Stimulated activated naive CD8-positive, alpha-beta T cell treated with anti-CD3 and anti-CD28 coated beads, Interleukin-15, Interleukin-2, amounts not matched to agents 100 ng/mL and 50 ng/mL, for 24 hours (primary cell): ENCODE measurements at regions not wholly inside any gene's neighbourhood (a gene's known extent, or its start where the extent isn't known, plus 50 kb on each side); places are given as distances from the start of the nearest gene placed in this dataset.

Source experiments
- H3K27ac Mint-ChIP-seq: one replicate; pipeline ENCODE4 v1.8.0; 2021; ENCODE audit warnings: mild to moderate bottlenecking, mixed read lengths
- H3K27me3 Mint-ChIP-seq: one replicate; pipeline ENCODE4 v1.8.0; 2021; ENCODE audit warnings: mixed read lengths
- H3K36me3 Mint-ChIP-seq: one replicate; pipeline ENCODE4 v1.8.0; 2021; ENCODE audit warnings: low read depth, mixed read lengths
- H3K4me1 Mint-ChIP-seq: one replicate; pipeline ENCODE4 v1.8.0; 2021; ENCODE audit warnings: low read depth, mixed read lengths
- H3K4me3 Mint-ChIP-seq: one replicate; pipeline ENCODE4 v1.8.0; 2021; ENCODE audit warnings: mild to moderate bottlenecking, mixed read lengths
- H3K9me3 Mint-ChIP-seq: one replicate; pipeline ENCODE4 v1.8.0; 2021; ENCODE audit warnings: mixed read lengths

- Mint-ChIP-seq H3K36me3 (no peaks in the 10 kb centered on the region), H3K27me3 (no peaks in the 10 kb centered on the region), H3K27ac (no peak overlapping the region), H3K4me3 (no peak overlapping the region), H3K9me3 (no peaks in the 10 kb centered on the region), H3K4me1 (no peaks in the 10 kb centered on the region)
Observed at GRCh38 chr6:63371104-63371715, 51.4 kb upstream of the LGSN start.

- Mint-ChIP-seq H3K36me3 (no peaks in the 10 kb centered on the region), H3K27ac (no peak overlapping the region), H3K4me1 (no peaks in the 10 kb centered on the region), H3K27me3 (no peaks in the 10 kb centered on the region), H3K4me3 (no peak overlapping the region), H3K9me3 (peaks cover 5% of the 10 kb centered on the region)
Observed at GRCh38 chr6:63372951-63373533, 53.3 kb upstream of the LGSN start.

- Mint-ChIP-seq H3K27ac (no peak overlapping the region), H3K4me1 (no peaks in the 10 kb centered on the region), H3K9me3 (no peaks in the 10 kb centered on the region), H3K36me3 (no peaks in the 10 kb centered on the region), H3K4me3 (no peak overlapping the region), H3K27me3 (no peaks in the 10 kb centered on the region)
Observed at GRCh38 chr6:63389191-63389844, 69.5 kb upstream of the LGSN start.

- Mint-ChIP-seq H3K4me3 (no peak overlapping the region), H3K36me3 (no peaks in the 10 kb centered on the region), H3K9me3 (no peaks in the 10 kb centered on the region), H3K4me1 (no peaks in the 10 kb centered on the region), H3K27me3 (no peaks in the 10 kb centered on the region), H3K27ac (no peak overlapping the region)
Observed at GRCh38 chr6:63391203-63391970, 71.6 kb upstream of the LGSN start.

GRCh38 chr6:63392092-63392724 lies 72.4 kb upstream of the LGSN start:
- Mint-ChIP-seq H3K4me3 (no peak overlapping the region), H3K4me1 (no peaks in the 10 kb centered on the region), H3K27me3 (peaks cover under 1% of the 10 kb centered on the region), H3K27ac (no peak overlapping the region), H3K9me3 (no peaks in the 10 kb centered on the region), H3K36me3 (no peaks in the 10 kb centered on the region)

- no peaks in the 10 kb centered on the region for H3K4me1 Mint-ChIP-seq
- no peak overlapping the region for H3K27ac Mint-ChIP-seq
Observed at GRCh38 chr6:63394656-63395308, 75.0 kb upstream of the LGSN start.

GRCh38 chr6:63395381-63395780 lies 75.6 kb upstream of the LGSN start:
- Mint-ChIP-seq H3K27me3 (peaks cover 3% of the 10 kb centered on the region), H3K4me1 (no peaks in the 10 kb centered on the region), H3K36me3 (no peaks in the 10 kb centered on the region), H3K4me3 (no peak overlapping the region), H3K9me3 (no peaks in the 10 kb centered on the region), H3K27ac (no peak overlapping the region)

More at GRCh38 chr6:63394656-63395308, 75.0 kb upstream of the LGSN start:
- Mint-ChIP-seq H3K36me3 (no peaks in the 10 kb centered on the region), H3K27me3 (peaks cover 3% of the 10 kb centered on the region), H3K4me3 (no peak overlapping the region), H3K9me3 (no peaks in the 10 kb centered on the region)

- Mint-ChIP-seq H3K4me3 (no peak overlapping the region), H3K4me1 (no peaks in the 10 kb centered on the region), H3K36me3 (no peaks in the 10 kb centered on the region), H3K27me3 (no peaks in the 10 kb centered on the region), H3K9me3 (no peaks in the 10 kb centered on the region), H3K27ac (no peak overlapping the region)
Observed at GRCh38 chr6:63403725-63404124, 83.9 kb upstream of the LGSN start.

- no peak overlapping the region for H3K27ac Mint-ChIP-seq
- H3K27me3 Mint-ChIP-seq = no peaks in the 10 kb centered on the region
- no peak overlapping the region for H3K4me3 Mint-ChIP-seq
- no peaks in the 10 kb centered on the region for H3K9me3 Mint-ChIP-seq
- H3K4me1 Mint-ChIP-seq = no peaks in the 10 kb centered on the region
- H3K36me3 Mint-ChIP-seq = no peaks in the 10 kb centered on the region
Observed at GRCh38 chr6:63410435-63411426, 90.9 kb upstream of the LGSN start.

- H3K27me3 Mint-ChIP-seq = no peaks in the 10 kb centered on the region
- H3K4me1 Mint-ChIP-seq = no peaks in the 10 kb centered on the region
- H3K27ac Mint-ChIP-seq = no peak overlapping the region
- H3K36me3 Mint-ChIP-seq = no peaks in the 10 kb centered on the region
- H3K4me3 Mint-ChIP-seq = no peak overlapping the region
- peaks cover 2% of the 10 kb centered on the region for H3K9me3 Mint-ChIP-seq
Observed at GRCh38 chr6:63415286-63415685, 95.5 kb upstream of the LGSN start.

- Mint-ChIP-seq H3K36me3 (no peaks in the 10 kb centered on the region), H3K27ac (no peak overlapping the region), H3K4me1 (no peaks in the 10 kb centered on the region), H3K27me3 (no peaks in the 10 kb centered on the region), H3K9me3 (peaks cover 10% of the 10 kb centered on the region), H3K4me3 (no peak overlapping the region)
Observed at GRCh38 chr6:63418741-63419140, 99.0 kb upstream of the LGSN start.

- H3K27ac Mint-ChIP-seq = no peak overlapping the region
- no peaks in the 10 kb centered on the region for H3K36me3 Mint-ChIP-seq
- no peaks in the 10 kb centered on the region for H3K27me3 Mint-ChIP-seq
- H3K4me1 Mint-ChIP-seq = no peaks in the 10 kb centered on the region
- H3K9me3 Mint-ChIP-seq = peaks cover 13% of the 10 kb centered on the region
- no peak overlapping the region for H3K4me3 Mint-ChIP-seq
Observed at GRCh38 chr6:63424636-63425035, 104.9 kb upstream of the LGSN start.

GRCh38 chr6:63425493-63425892 lies 105.7 kb upstream of the LGSN start:
- Mint-ChIP-seq H3K4me1 (no peaks in the 10 kb centered on the region), H3K36me3 (no peaks in the 10 kb centered on the region), H3K27ac (no peak overlapping the region), H3K4me3 (no peak overlapping the region), H3K27me3 (peaks cover 2% of the 10 kb centered on the region), H3K9me3 (peaks cover 9% of the 10 kb centered on the region)
